Stimulated activated CD4-positive, alpha-beta T cell treated with anti-CD3 and anti-CD28 coated beads, Interleukin-12 subunit alpha, Interleukin-12 subunit beta, amount 100 ng/mL, for 4 hours (primary cell): ENCODE measurements at regions not wholly inside any gene's neighbourhood (a gene's known extent, or its start where the extent isn't known, plus 50 kb on each side); places are given as distances from the start of the nearest gene placed in this dataset.
"Not testable (repeated sequence)": the region's sequence is repeated elsewhere in the genome, so short reads cannot be mapped to it uniquely, and the experiment has no call there.

ENCODE experiments used
- DNase-seq: peaks from one replicate; pipeline ENCODE4 v3.0.0-alpha.2; 2020

- DNase-seq: no peak
Observed at GRCh38 chr5:104327801-104328200, 765.2 kb upstream of the NUDT12 start.

DNA sequence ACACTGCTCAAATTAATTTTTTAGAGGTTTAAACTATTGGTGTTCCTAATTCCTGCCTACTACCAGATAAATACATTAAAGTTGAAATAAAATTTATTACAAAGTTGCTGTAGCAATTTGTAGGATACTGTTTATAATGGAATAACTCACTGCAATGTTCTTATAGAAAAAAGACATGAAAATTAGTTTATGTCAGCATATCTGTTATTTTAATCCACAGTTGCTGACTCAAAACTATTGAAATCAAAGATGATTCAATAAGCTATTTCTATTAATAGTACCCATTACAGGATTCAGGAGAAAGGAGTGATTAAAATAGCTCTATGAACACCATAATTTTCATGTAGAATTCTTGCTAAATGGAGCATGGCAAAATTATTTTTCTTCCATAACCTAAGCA is 764.4 kb upstream of the NUDT12 start:
- no peak for DNase-seq

DNA sequence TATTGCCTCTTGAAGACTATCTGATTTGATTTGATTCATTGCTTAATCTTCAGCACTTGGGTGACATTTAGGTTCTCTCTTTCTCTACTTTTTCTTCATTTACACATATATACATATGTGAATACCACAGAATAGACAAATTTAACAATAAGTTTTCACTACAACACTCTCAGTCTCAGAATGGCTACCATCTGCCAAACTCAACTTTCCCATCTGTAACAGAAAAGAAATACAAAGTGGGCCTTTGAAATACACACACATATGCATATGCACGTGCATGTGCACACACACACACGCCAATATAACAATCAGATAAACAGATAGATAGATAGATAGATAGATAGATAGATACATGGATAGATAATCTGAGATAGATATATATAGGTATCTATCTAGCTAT is 762.8 kb upstream of the NUDT12 start:
- DNase-seq: no peak

DNA sequence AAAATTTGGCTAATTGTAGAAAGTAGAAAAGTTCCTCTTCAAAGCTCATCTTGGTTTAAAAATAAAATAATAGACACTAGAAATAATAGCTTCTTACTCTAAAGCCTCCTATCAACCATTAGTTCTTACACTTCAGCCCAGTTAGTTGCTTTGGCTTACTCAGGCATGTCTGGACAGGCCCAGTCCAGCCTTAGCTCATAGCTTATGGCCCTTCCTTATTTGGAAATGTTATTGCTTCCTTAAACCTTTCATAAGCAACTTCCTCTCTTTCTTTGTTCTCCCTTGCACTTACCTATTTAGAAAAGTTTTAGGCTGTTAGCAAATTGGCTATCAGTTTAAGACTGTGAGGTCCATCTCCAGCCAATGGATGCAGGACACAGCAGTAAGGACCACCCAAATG is 754.1 kb upstream of the NUDT12 start:
- DNase-seq: not testable (repeated sequence)

GRCh38 chr5:104312481-104312880 is 749.9 kb upstream of the NUDT12 start:
- DNase-seq: no peak

DNA sequence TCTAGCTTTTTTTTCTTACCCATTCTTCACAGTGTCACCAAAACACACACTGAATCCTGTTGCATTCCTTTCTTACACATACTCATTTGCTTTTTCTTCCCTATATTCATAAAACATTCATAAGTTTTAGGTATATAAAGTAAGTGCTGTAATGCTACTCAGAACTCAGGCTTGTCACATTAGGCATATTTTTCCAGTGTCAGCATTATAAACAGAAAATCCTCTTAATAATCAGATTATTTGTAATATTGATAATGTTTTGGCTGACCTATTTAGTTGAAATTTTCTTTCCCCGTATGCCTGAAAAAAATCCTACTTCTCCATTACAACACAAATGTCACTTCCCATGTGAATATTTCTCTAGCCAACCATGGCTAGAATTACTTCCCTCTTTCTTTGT is 743.0 kb upstream of the NUDT12 start:
- DNase-seq: no peak

DNA sequence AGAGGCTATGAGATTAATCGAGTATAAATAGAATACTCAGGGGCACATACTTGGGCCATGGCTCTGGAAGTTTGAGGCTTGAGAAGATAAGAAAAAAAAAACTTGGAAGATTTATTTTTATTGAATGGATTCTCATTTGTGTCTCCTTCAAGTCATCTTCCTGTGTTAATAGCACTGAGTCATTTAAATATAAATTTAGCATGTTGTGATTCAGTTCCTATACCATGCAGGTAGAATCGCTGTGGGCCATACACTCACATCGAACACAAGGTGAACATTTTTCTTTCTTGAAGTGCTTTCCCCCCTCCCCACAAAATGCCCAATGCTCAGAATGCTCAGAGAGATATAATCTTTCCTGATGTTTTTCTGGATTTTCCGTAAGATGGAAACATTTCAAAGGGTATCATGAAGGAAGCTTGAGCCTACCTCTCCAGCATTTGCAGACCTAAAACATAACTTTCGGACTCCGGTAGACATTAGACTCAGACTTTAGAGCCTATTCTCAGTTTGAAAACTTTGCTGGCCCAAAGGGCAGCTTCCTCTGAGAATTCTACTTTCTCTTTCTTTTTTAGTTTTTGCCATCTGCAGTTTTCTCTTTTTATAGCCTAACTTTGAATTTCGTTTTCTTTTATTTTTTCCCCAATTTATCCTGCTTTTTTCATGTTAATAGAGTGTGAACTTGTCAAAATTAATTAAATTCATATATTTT is 737.6 kb upstream of the NUDT12 start:
- DNase-seq: no peak

- no peak for DNase-seq
Observed at GRCh38 chr5:104298518-104298917, 735.9 kb upstream of the NUDT12 start.

- DNase-seq: no peak
Observed at GRCh38 chr5:104297076-104297475, 734.5 kb upstream of the NUDT12 start.

- no peak for DNase-seq
Observed at GRCh38 chr5:104295991-104296390, 733.4 kb upstream of the NUDT12 start.

DNA sequence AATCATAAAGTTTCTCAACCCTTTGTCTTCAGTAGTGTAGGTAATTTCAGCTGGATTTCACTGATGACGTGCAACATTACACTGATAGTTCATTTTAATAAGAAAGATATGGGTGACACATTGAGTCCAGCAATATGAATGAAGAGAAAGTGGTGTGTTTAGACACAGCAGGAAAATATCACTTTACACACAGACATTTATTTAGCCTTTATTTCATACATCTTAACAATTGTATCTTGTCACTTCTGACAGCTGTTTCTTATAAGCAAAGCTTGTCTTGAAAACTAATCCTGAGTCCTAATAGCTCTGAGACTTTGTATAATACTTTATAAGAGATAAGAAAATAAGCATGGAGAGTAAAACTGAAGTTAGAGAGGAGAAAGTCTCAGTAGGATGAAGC is 720.5 kb upstream of the NUDT12 start:
- DNase-seq: no peak

GRCh38 chr5:104273725-104274124 is 711.1 kb upstream of the NUDT12 start:
- DNase-seq: no peak

DNA sequence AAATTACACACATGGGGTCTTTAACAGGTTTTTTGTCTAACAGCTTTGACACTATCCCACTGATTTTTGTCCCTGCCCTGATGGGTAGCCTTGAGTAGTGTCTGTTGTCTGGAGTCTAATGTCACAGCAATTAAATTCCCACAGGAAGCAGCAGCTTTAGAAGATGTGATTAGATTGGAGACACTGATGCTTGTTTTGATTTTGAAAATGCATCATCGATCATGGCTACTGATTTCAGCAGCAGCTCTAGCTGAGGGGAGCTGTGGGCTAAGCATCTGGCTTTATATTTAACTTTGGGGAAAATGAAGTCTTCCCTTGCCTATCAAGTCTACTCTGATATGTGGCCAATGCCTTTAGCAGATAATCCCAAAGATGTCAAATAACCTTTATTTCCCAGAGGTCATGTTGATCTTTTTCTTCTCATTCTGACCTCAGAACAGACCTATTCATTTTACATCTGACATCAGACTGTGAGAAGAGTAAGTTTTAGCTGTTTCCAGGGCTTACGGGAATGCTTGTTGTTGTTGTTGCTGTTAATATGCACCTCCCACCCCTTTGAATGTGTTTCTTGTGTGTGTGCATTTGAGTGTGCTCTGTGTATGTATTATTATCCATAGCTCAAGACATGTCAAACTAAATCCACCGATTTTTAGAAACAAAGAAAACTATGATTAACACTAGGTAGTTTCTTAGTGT is 704.9 kb upstream of the NUDT12 start:
- no peak for DNase-seq

- DNase-seq: no peak
Observed at GRCh38 chr5:104266161-104266560, 703.6 kb upstream of the NUDT12 start.

- DNase-seq: no peak
Observed at GRCh38 chr5:104265531-104266140, 703.0 kb upstream of the NUDT12 start.

- no peak for DNase-seq
Observed at GRCh38 chr5:104247260-104247659, 684.7 kb upstream of the NUDT12 start.

DNA sequence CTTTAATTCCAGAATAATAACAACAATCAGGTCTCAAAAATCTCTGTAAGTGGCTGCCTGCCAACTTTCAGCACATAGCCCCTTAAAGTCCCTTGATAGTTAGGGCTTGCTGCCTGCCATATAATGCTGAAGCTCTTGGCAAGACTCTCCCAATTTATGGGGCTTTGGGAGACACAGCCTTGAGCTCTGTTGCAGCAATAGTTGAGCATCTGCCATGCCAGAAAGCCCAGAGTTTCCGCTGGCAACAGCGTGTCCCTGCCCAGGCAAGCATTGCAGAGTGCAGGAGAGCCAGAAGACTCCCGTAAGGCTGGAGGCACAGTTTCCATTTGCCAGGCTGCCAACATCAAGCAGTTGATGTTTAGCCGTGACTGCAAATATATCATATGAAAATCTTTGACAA is 678.5 kb upstream of the NUDT12 start:
- DNase-seq: no peak

DNA sequence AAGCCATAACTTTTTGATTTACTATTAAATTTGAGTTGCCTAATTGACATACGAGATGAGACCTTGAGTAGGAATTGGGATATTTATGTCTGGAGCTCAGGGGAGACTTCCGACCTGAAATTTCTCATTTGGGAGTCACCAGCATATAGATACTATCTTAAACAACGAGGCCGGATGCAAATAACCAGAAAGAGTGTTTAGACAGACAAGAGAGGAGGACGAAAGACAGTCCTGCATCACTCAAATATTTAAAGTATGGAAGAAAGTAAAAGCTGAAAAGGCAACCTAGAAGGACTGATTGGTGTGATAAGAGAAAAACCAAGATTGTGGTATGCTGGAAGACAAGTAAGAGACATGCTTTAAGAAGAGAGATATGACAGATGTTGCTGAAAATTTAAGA is 675.0 kb upstream of the NUDT12 start:
- no peak for DNase-seq

DNA sequence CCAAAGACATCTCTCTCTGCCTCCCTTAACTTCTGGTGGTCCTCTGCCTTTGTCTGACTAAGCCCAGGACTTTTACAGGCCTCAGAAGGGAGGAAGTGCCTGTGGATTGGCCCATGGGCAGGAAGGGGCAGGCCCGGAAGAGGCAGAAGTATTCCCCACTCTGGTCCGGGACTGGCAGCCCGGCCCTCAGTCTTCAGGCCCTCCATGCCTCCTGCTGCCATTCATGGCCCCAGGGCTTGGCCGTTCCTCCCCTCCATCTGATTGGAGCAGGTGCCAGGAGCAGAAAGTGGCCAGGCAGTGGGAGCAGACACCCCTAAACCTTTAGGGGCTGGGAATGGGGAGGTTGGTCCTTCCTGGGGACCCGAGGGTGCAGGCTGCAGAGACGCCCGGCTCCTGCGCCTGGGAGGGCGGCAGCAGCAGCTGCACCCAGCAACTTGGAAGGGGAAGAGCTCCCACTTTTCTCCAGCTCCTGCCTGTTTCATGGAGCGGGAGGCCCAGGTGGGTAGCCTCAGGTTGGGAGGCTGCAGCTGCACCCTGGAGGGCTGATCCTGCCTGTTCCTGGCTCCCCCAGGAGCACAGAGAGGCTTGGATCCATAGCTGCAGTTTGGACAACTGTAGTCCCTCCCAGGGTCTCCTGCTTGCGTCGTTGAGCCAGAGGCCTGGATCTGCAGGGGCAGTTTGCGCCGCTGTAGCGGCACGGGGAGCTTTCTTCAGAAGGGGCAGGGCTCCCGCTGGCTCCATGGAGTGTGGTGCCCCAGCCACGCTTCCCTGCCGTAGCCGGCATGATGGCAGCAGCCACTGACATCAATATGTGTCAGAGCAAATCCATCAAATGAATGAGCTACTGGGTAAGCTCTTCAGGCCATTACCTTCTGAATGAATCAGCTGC is 661.5 kb upstream of the NUDT12 start:
- no peak for DNase-seq

GRCh38 chr5:104218200-104218599 is 655.6 kb upstream of the NUDT12 start:
- no peak for DNase-seq

DNA sequence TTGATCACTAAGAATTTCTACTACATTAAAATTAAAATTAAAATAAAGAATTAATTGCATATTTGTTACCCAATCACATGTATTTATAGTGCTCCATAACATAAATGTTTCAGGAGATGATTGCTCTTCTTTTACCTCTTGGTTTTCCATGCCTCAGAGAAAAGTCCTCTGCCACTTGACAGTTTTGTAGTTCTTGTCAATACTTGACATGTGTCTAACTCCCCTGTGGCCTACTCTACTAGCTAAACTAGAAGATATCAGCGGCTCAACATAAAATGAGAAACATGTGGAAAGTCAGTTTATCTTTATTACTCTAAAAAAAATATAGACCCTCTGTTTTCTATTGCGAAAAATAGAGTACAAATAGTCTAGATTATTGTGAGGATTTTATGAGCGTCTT is 650.6 kb upstream of the NUDT12 start:
- DNase-seq: no peak

DNA sequence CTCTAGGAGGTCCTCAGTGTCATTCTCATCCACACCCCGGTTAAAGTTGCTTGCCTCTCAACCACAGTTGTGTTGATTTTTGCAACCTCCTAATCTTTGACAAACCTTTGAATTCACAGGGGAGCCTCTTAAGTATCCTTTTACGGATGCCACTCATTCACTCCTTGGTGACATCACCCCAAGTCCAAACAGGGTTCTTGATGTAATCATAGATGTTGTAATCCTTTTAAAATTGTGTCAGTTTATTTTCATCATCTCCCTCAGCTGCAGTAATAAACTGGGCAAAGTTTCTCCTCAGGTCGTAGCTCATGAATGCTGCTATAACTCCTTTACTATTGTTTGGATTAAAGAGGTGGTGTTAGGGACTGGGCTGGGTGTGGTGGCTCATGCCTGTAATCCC is 637.2 kb upstream of the NUDT12 start:
- no peak for DNase-seq

- DNase-seq: no peak
Observed at GRCh38 chr5:104198156-104198555, 635.6 kb upstream of the NUDT12 start.
